ENCODE measurements at regions not wholly inside any gene's neighbourhood (a gene's known extent, or its start where the extent isn't known, plus 50 kb on each side); places are given as distances from the start of the nearest gene placed in this dataset.

- Histone ChIP-seq H3K9ac (ENCODE audit: extremely low read depth, insufficient read length, low read length) (no peak overlapping the region), H2AFZ (ENCODE audit: low read length) (no peak overlapping the region), H3K4me1 (ENCODE audit: insufficient read depth, low read length) (no peaks in the 10 kb centered on the region), H2BK20ac (ENCODE audit: low read depth, low read length, poor library complexity, severe bottlenecking) (no peak overlapping the region), H3K23ac (ENCODE audit: insufficient read length, low read depth, low read length) (no peak overlapping the region), H2BK12ac (ENCODE audit: insufficient read length, low read depth, low read length) (no peak overlapping the region), H2BK5ac (ENCODE audit: insufficient read length, low read length) (no peak overlapping the region), H3K79me2 (ENCODE audit: insufficient read depth, low read length) (no peaks in the 10 kb centered on the region), H3K18ac (ENCODE audit: insufficient read length, low read depth, low read length) (no peak overlapping the region), H3K4ac (ENCODE audit: low read depth, low read length) (no peak overlapping the region), H4K91ac (ENCODE audit: insufficient read length, low read depth, low read length) (no peak overlapping the region), H3K14ac (ENCODE audit: insufficient read depth, low read length) (no peak overlapping the region), H2AK5ac (ENCODE audit: insufficient read length, low read length) (no peak overlapping the region), H3K27me3 (ENCODE audit: insufficient read depth, low read length) (no peaks in the 10 kb centered on the region), H3K79me1 (ENCODE audit: insufficient read depth, low read depth, low read length, poor library complexity, severe bottlenecking) (no peaks in the 10 kb centered on the region), H3K23me2 (ENCODE audit: insufficient read length, low read depth, low read length, poor library complexity, severe bottlenecking) (no peaks in the 10 kb centered on the region), H2BK120ac (ENCODE audit: low read depth, low read length, poor library complexity, severe bottlenecking) (no peak overlapping the region), H4K20me1 (ENCODE audit: control insufficient read depth, insufficient read depth, insufficient read length) (no peaks in the 10 kb centered on the region), H3K9me3 (ENCODE audit: control insufficient read depth, low read depth, low read length) (no peaks in the 10 kb centered on the region), H3T11ph (ENCODE audit: low read length) (no peak overlapping the region), H3K27ac (ENCODE audit: insufficient read length, low read depth, low read length) (no peak overlapping the region), H3K4me2 (ENCODE audit: insufficient read depth, insufficient read length, low read length) (no peak overlapping the region), H2BK15ac (ENCODE audit: low read depth, low read length) (no peak overlapping the region), H3K56ac (ENCODE audit: insufficient read length, low read depth, low read length) (no peak overlapping the region), H4K5ac (ENCODE audit: insufficient read length, low read depth, low read length) (no peak overlapping the region), H4K8ac (replicated peaks; ENCODE audit: insufficient read length, low read depth, low read length) (no peak overlapping the region)
- DNase-seq = no peak
- Mint-ChIP-seq H3K27ac (peak overlapping the region in 1 of 3 experiments; percentile 73; a peak in 1 of 7 replicates), H3K4me1 (peaks cover 3 to 8% of the 10 kb centered on the region in 2 experiments; a peak in 2 of 4 replicates), H3K27me3 (ENCODE audit: low read depth) (no peaks in the 10 kb centered on the region), H3K36me3 (ENCODE audit: insufficient read depth in 1 of 3, low read depth in 3 of 3) (no peaks in the 10 kb centered on the region), H3K4me3 (no peak overlapping the region), H3K9me3 (no peaks in the 10 kb centered on the region)
- WGBS (ENCODE audit: extremely low coverage, insufficient read length, low lambda C conversion rate) = no CpG with 5 or more reads among the region's 3 CpGs
- TF ChIP-seq CTCF (conservative IDR thresholded peaks at IDR 0.05) = no peak
Measured at GRCh38 chr2:139609109-139609508, 828.9 kb upstream of the NXPH2 start.
